ENCODE measurements at regions not wholly inside any gene's neighbourhood (a gene's known extent, or its start where the extent isn't known, plus 50 kb on each side); places are given as distances from the start of the nearest gene placed in this dataset.

DNA sequence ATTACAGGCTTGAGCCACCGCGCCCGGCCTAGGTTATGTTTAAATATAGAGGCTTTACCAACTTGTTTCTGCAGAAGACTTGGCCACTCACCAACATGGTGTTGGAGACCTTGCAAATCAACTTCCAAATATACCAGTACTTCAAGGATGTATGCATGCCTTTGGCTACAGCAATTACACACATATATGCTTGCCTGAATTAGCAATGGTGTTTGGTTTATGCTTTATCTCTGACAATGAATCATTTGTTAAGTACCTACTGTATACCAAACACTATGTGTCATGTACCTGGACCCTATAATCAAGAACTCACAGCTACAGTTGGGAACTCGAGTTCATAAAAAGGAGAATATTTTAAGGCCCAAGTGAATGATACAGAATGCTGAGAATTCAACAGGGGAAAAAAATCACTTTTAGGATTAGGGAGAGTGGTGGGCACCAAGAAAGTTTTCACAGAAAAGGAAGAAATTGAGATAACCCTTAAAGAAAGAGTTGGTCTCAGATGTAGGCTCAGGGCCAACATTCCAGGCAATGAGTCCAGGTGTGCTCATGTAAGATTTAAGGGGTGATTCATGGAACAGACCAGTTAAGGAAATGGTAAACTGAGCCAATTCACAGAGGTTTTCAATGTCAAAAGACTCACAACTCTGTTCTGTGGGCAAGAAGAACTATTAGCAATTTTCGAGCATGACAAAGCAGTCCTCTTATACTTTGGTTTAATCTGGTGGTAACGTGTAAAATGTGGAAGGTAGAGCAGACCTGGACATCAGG lies 98.9 kb downstream of the BCOR start:
- no peak for TF ChIP-seq TEAD4 (IDR thresholded peaks at IDR 0.05)
- TF ChIP-seq TAF1 (IDR thresholded peaks at IDR 0.05; ENCODE audit: low read depth), result no peak
- no peak for TF ChIP-seq CREB1 (IDR thresholded peaks at IDR 0.05; ENCODE audit: low read depth)
- no peak for TF ChIP-seq TCF12 (IDR thresholded peaks at IDR 0.05; ENCODE audit: low read depth)
- no peak for TF ChIP-seq EP300 (IDR thresholded peaks at IDR 0.05; ENCODE audit: borderline replicate concordance)
- TF ChIP-seq CEBPB (IDR thresholded peaks at IDR 0.05), result no peak
- no peak for TF ChIP-seq EGR1 (IDR thresholded peaks at IDR 0.05)
- no peak for TF ChIP-seq RAD21 (IDR thresholded peaks at IDR 0.05; ENCODE audit: low read depth)
- TF ChIP-seq, protein P1, sequence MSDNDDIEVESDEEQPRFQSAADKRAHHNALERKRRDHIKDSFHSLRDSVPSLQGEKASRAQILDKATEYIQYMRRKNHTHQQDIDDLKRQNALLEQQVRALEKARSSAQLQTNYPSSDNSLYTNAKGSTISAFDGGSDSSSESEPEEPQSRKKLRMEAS (IDR thresholded peaks at IDR 0.05), result no peak
- TF ChIP-seq, protein P2, sequence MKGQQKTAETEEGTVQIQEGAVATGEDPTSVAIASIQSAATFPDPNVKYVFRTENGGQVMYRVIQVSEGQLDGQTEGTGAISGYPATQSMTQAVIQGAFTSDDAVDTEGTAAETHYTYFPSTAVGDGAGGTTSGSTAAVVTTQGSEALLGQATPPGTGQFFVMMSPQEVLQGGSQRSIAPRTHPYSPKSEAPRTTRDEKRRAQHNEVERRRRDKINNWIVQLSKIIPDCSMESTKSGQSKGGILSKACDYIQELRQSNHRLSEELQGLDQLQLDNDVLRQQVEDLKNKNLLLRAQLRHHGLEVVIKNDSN (IDR thresholded peaks at IDR 0.05), result no peak
- TF ChIP-seq, protein P3, sequence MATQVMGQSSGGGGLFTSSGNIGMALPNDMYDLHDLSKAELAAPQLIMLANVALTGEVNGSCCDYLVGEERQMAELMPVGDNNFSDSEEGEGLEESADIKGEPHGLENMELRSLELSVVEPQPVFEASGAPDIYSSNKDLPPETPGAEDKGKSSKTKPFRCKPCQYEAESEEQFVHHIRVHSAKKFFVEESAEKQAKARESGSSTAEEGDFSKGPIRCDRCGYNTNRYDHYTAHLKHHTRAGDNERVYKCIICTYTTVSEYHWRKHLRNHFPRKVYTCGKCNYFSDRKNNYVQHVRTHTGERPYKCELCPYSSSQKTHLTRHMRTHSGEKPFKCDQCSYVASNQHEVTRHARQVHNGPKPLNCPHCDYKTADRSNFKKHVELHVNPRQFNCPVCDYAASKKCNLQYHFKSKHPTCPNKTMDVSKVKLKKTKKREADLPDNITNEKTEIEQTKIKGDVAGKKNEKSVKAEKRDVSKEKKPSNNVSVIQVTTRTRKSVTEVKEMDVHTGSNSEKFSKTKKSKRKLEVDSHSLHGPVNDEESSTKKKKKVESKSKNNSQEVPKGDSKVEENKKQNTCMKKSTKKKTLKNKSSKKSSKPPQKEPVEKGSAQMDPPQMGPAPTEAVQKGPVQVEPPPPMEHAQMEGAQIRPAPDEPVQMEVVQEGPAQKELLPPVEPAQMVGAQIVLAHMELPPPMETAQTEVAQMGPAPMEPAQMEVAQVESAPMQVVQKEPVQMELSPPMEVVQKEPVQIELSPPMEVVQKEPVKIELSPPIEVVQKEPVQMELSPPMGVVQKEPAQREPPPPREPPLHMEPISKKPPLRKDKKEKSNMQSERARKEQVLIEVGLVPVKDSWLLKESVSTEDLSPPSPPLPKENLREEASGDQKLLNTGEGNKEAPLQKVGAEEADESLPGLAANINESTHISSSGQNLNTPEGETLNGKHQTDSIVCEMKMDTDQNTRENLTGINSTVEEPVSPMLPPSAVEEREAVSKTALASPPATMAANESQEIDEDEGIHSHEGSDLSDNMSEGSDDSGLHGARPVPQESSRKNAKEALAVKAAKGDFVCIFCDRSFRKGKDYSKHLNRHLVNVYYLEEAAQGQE (IDR thresholded peaks at IDR 0.05; ENCODE audit: low read depth), result no peak
- no peak for TF ChIP-seq YY1 (IDR thresholded peaks at IDR 0.05; ENCODE audit: low read depth)
- TF ChIP-seq FOXM1 (IDR thresholded peaks at IDR 0.05; ENCODE audit: borderline replicate concordance, low read depth), result no peak

Measured in Ishikawa (cell line).